Activated naive CD8-positive, alpha-beta T cell treated with anti-CD3 and anti-CD28 coated beads, Interleukin-2, amount 10 ng/mL, durations not matched to agents 7 days and 5 days (primary cell): ENCODE measurements at regions not wholly inside any gene's neighbourhood (a gene's known extent, or its start where the extent isn't known, plus 50 kb on each side); places are given as distances from the start of the nearest gene placed in this dataset.
"Not testable (repeated sequence)": the region's sequence is repeated elsewhere in the genome, so short reads cannot be mapped to it uniquely, and the experiment has no call there.

Experiments used
- ATAC-seq: fragments of 150-1000 bp; cut with Tn5 transposase; one replicate; pipeline ENCODE4 v1.10.0; 2021; ENCODE audit warnings: low read depth, moderate library complexity
- POLR2A ChIA-PET: fragments of 350-600 bp; sonication (Branson Sonifier 250); formaldehyde crosslinking; loops from one replicate; lab custom pipeline; 2021; ENCODE audit warnings: antibody characterized with exemption; lab: Charles Lee
- DNase-seq: peaks from one replicate; pipeline ENCODE4 v3.0.0; 2021
- H3K27ac Mint-ChIP-seq: one replicate; pipeline ENCODE4 v1.8.0; 2022; ENCODE audit warnings: mild to moderate bottlenecking, mixed read lengths
- H3K27me3 Mint-ChIP-seq: one replicate; pipeline ENCODE4 v1.8.0; 2022; ENCODE audit warnings: mild to moderate bottlenecking, moderate library complexity, mixed read lengths
- H3K36me3 Mint-ChIP-seq: one replicate; pipeline ENCODE4 v1.8.0; 2021; ENCODE audit warnings: mild to moderate bottlenecking, mixed read lengths
- H3K4me1 Mint-ChIP-seq: one replicate; pipeline ENCODE4 v1.8.0; 2021; ENCODE audit warnings: mixed read lengths
- H3K4me3 Mint-ChIP-seq: one replicate; pipeline ENCODE4 v1.8.0; 2022; ENCODE audit warnings: mild to moderate bottlenecking, moderate library complexity, mixed read lengths
- H3K9me3 Mint-ChIP-seq: one replicate; pipeline ENCODE4 v1.8.0; 2021; ENCODE audit warnings: mixed read lengths

DNA sequence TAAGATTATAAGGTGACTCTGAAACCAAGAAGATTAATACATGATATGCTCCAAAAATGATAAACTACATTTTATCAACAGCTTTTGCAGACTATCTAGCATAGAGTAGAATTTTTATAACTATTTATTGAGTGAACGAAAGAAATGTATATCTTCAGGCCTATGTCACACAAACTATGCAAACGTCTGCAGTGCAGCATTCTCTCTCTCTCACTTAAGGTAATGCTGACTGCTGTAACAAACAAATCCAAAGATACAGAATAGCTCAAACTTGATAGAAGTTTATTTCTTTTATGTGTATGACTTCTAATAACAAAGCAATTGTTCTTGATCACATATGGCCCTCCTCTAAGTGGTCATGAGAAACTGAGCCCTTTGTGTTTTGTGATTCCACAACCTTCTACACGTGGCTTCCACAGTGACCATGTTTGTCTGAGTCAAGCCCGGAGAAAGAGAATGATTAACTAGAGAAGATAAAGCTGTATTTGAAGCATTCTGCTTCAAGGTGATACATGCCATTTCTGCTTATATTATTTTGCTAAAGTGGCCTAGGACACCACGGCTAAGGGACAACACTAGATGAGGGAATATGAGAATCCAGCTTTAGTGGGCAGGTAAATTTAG is 1352.7 kb upstream of the TMEM132C start:
- DNase-seq = no peak
- POLR2A ChIA-PET = no interaction called here
- Mint-ChIP-seq H3K27ac (no peak overlapping the region), H3K4me3 (no peak overlapping the region), H3K4me1 (no peaks in the 10 kb centered on the region), H3K36me3 (no peaks in the 10 kb centered on the region), H3K27me3 (no peaks in the 10 kb centered on the region), H3K9me3 (no peaks in the 10 kb centered on the region)
- no peak for ATAC-seq

DNA sequence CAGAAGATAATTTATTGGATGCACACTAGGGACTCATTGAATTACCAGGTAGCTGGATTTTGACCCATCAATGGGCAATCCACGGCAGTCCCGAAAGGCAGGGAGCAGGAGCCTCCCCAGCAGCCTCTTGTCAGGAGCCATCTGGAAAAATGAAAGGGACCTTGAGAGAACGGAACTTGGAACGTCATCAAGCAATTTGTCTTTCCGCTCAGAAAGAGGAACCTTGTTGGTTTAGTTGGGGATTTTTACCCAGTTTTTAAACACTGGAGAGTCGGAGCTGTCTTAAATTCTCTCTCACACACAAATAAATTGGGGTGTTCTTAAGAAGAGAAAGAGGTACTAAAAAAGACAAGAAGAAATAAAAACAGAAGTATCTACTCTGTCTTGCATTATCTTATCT is 1351.7 kb upstream of the TMEM132C start:
- Mint-ChIP-seq H3K36me3 (no peaks in the 10 kb centered on the region), H3K27ac (no peak overlapping the region), H3K27me3 (no peaks in the 10 kb centered on the region), H3K4me1 (no peaks in the 10 kb centered on the region), H3K4me3 (no peak overlapping the region), H3K9me3 (no peaks in the 10 kb centered on the region)
- ATAC-seq = no peak
- DNase-seq = no peak
- POLR2A ChIA-PET = no interaction called here

DNA sequence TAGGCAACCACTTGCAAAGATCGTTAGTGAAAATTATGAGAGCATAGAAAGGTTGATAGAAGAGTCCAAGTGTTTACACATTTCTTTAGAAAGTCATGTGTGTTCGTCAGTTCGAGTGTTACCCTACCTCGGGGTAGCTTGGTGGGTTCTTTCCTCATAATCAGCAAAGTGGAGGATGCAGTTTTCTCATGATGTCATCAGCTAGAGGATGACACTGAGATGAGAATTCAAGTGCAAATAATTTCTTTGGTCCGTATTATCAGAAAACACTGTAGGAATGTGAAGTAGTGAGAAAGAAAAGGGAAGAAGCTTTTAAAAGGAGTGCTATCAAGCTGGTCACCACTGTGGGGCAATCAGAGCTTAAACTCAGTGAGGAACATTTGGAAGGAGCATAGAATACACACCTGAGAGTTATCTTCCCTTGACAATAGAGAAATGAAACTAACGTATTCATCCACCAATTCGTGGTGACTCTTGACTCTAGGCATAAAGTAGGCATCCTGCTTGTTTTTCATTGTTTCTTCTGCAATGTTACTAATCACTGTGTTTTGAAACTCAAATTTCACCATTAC is 1340.9 kb upstream of the TMEM132C start:
- H3K27ac Mint-ChIP-seq = no peak overlapping the region
- H3K4me3 Mint-ChIP-seq = no peak overlapping the region
- no peaks in the 10 kb centered on the region for H3K36me3 Mint-ChIP-seq
- ATAC-seq (no peak), DNase-seq (no peak)
- POLR2A ChIA-PET = no interaction called here
- no peaks in the 10 kb centered on the region for H3K4me1 Mint-ChIP-seq
- no peaks in the 10 kb centered on the region for H3K9me3 Mint-ChIP-seq
- H3K27me3 Mint-ChIP-seq = no peaks in the 10 kb centered on the region

DNA sequence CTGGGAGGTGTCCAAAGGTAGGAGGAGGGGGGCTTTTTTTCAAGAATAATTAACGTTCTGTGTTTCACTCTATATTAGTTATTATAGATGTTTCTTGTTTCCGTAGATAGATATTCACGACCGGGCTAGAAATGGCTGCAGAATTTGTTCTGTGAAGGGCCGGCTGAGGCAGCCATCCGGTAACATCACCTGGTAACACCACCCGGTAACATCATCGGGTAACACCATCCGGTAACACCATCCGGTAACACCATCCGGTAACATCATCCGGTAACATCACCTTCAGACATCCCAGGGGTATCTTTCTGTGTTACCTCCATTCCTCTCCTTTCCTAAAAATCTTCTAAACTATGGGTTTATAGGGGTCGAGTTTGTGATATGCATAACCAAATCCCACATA is 1336.7 kb upstream of the TMEM132C start:
- no peaks in the 10 kb centered on the region for H3K9me3 Mint-ChIP-seq
- no peaks in the 10 kb centered on the region for H3K4me1 Mint-ChIP-seq
- H3K27ac Mint-ChIP-seq = no peak overlapping the region
- ATAC-seq (no peak), DNase-seq (no peak)
- no peaks in the 10 kb centered on the region for H3K36me3 Mint-ChIP-seq
- H3K27me3 Mint-ChIP-seq = no peaks in the 10 kb centered on the region
- H3K4me3 Mint-ChIP-seq = no peak overlapping the region
- POLR2A ChIA-PET = no interaction called here

DNA sequence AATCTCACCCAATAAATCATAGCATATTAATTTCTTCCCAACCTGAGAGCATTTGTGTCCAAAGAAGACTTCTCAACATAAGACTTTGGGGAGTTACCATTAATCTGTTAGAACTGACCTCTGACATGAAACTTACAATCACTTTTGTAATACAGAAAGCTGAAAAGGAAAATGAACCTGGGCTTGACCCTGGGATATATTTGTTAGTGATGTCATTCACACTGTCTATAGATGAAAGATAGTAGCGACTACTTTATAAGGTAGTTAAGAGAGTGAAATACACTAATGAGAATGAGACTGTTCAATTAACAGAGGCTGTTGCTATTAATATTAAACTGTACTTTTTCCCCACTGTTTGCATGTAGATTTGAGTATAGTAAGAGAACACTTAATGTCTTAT is 1334.8 kb upstream of the TMEM132C start:
- no peak for ATAC-seq
- H3K36me3 Mint-ChIP-seq = no peaks in the 10 kb centered on the region

DNA sequence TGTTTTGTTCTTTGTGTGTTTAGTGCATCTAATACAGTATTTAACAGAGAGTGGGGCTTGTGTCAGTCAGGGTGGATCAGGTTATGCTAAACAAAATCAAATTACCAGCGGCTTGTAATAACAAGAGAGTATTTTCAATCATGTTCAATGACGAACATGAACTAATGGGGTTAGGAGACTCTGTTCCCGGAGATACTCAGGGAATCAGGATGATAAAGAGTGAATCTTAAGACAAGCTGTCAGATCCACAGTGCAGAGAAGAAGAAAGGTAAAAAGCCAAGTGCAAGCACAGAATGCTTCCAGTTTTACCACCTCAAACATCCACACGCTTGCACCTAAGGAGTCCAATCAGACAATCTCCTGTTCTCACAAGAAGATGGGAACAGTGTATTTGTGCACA is 1331.5 kb upstream of the TMEM132C start:
- DNase-seq (no peak), ATAC-seq (no peak)
- peaks cover 2% of the 10 kb centered on the region for H3K4me1 Mint-ChIP-seq
- H3K36me3 Mint-ChIP-seq = no peaks in the 10 kb centered on the region
- no peak overlapping the region for H3K4me3 Mint-ChIP-seq
- H3K27me3 Mint-ChIP-seq = no peaks in the 10 kb centered on the region
- no peaks in the 10 kb centered on the region for H3K9me3 Mint-ChIP-seq
- POLR2A ChIA-PET = no interaction called here
- H3K27ac Mint-ChIP-seq = no peak overlapping the region

More for the DNA sequence above, 1334.8 kb upstream of the TMEM132C start:
- no peaks in the 10 kb centered on the region for H3K27me3 Mint-ChIP-seq
- no peaks in the 10 kb centered on the region for H3K9me3 Mint-ChIP-seq
- no peak overlapping the region for H3K4me3 Mint-ChIP-seq
- POLR2A ChIA-PET = no interaction called here
- no peak for DNase-seq
- H3K4me1 Mint-ChIP-seq = peaks cover 2% of the 10 kb centered on the region
- no peak overlapping the region for H3K27ac Mint-ChIP-seq

DNA sequence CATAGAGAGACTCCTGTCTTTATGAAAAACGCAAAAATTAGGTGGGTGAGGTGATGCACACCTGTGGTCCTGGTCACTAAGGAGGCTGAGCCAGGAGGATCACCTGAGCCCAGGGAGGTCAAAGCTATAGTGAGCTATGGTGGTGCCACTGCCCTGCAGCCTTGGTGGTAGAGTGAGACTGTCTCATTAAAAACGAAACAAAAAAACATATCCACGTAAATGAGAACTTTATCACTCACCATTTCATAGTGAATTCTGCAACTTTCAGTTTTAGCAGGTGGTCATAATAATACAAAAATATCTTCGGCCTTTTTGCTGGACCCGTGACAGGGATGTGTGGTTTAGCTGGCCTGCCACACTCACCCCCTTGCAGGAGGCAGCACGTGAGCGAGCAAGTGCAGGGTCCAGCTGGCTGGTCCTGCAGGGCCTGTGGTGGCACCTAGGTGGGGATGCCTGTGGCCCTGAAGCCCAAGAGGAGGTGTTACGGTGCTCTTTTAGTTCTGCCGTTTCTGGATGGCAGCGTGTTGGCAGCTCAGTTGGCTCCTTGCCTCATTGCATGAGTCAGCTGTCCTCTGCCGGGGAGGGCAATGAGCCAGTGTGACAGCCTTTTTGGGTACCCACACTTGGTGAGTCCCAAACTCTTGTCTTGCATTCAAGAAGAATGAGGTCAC is 1330.7 kb upstream of the TMEM132C start:
- peaks cover 2% of the 10 kb centered on the region for H3K9me3 Mint-ChIP-seq
- no peaks in the 10 kb centered on the region for H3K27me3 Mint-ChIP-seq
- H3K36me3 Mint-ChIP-seq = no peaks in the 10 kb centered on the region
- peak overlapping the region; percentile 11 for H3K4me3 Mint-ChIP-seq
- peaks cover 2% of the 10 kb centered on the region for H3K4me1 Mint-ChIP-seq
- POLR2A ChIA-PET = no interaction called here
- no peak overlapping the region for H3K27ac Mint-ChIP-seq
- ATAC-seq (no peak), DNase-seq (no peak)

DNA sequence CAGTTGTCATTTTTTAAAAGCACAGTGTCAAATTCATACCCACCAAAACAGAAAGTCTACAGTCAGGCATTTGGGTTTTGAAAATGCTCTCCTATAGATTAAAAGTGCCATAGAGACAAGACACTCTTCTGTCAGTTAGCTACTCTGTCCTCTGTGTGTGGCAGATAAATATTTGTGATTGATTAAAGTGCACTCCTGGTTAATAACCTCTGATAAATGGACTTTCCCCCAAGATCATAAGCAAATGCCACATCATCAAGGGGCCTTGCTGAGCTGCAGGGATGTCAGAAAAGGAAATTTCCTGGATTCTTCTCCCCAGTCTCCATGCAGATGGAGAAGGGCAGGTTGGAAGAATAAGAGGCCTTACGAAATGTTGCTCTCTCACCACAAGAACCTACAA is 1329.5 kb upstream of the TMEM132C start:
- POLR2A ChIA-PET = no interaction called here
- H3K4me3 Mint-ChIP-seq = no peak overlapping the region
- peaks cover 2% of the 10 kb centered on the region for H3K4me1 Mint-ChIP-seq
- ATAC-seq (no peak), DNase-seq (no peak)
- H3K36me3 Mint-ChIP-seq = no peaks in the 10 kb centered on the region
- H3K9me3 Mint-ChIP-seq = peaks cover 2% of the 10 kb centered on the region
- no peaks in the 10 kb centered on the region for H3K27me3 Mint-ChIP-seq
- no peak overlapping the region for H3K27ac Mint-ChIP-seq

DNA sequence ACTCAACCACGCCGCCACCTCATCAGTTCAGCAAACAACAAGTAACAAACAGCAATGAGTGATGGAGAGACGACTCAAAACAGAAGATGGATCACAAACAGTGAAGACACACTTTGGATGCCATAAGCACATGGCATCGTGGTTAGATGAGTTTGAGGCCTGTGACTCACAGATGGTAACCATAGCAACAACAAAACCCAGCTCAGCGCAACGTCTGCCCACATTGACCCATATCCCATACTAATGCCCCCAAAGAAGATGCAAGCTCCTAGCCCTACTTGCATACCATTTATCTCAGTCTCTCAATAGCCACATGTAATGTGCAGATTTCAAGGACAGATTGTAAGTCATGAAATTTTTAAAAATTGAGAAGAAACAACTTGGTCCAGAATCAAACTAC is 1322.3 kb upstream of the TMEM132C start:
- Mint-ChIP-seq H3K27ac (no peak overlapping the region), H3K4me1 (no peaks in the 10 kb centered on the region), H3K9me3 (peaks cover 5% of the 10 kb centered on the region), H3K36me3 (no peaks in the 10 kb centered on the region), H3K4me3 (no peak overlapping the region), H3K27me3 (no peaks in the 10 kb centered on the region)
- no peak for DNase-seq
- ATAC-seq = no peak
- POLR2A ChIA-PET = no interaction called here

DNA sequence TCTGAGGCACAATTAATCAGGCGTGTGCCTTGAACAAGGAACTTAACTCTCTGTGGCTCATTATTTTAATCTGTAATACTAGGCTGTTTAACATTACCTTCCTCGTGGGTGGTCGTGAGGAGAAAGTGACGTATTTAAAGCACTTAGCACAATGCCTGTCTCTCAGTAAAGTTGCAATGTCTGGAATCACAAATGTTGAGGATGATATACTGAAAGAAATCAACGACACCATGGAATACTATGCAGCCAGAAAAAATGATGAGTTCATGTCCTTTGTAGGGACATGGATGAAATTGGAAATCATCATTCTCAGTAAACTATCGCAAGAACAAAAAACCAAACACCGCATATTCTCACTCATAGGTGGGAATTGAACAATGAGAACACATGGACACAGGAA is 1320.0 kb upstream of the TMEM132C start:
- not testable (repeated sequence) for ATAC-seq

DNA sequence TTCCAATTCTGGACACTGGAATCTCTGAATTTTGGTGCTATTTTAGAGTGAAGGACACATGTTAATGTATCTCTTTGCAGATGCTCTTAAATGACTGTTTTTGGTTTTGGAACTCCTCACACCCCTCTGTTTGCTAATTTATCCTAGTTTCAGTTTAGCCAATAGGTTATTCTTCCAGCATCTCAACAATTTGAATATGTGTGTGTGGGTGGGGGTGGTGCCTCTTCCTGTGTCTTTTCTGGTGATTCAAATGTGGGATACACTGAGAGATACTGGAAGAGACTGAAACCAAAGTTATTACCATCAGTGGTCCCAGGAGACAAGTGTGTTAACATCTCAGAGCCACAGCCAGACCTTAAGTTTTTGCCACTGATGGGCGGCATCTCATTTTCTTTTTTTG is 1317.4 kb upstream of the TMEM132C start:
- ATAC-seq = no peak
- DNase-seq = no peak
- Mint-ChIP-seq H3K27me3 (no peaks in the 10 kb centered on the region), H3K4me1 (no peaks in the 10 kb centered on the region), H3K4me3 (no peak overlapping the region), H3K9me3 (peaks cover 3% of the 10 kb centered on the region), H3K27ac (no peak overlapping the region), H3K36me3 (no peaks in the 10 kb centered on the region)
- POLR2A ChIA-PET = no interaction called here

More for the DNA sequence above, 1320.0 kb upstream of the TMEM132C start:
- H3K9me3 Mint-ChIP-seq, H3K27me3 Mint-ChIP-seq, H3K4me1 Mint-ChIP-seq, H3K27ac Mint-ChIP-seq, POLR2A ChIA-PET, DNase-seq, H3K36me3 Mint-ChIP-seq, H3K4me3 Mint-ChIP-seq: not testable (repeated sequence)

DNA sequence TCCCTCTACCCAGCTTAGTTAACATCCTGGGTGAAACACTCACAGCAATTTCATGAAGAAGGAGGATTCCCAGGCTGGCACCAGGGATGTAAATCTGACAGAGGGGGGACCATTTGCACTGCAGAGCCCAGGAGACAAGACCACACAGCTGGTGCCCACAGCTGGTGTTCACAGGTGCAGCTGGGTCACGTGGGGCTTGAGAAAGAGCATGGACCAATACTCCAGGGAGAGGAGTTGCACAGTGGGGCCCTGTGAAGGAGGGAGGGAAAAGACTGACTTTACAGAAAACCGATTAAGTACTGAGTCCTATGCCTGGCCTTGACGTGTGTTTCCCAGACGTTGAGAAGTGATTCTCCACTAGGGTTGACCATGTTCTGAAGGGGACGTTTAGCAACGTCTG is 1316.7 kb upstream of the TMEM132C start:
- H3K4me1 Mint-ChIP-seq = no peaks in the 10 kb centered on the region
- H3K36me3 Mint-ChIP-seq = no peaks in the 10 kb centered on the region
- DNase-seq (no peak), ATAC-seq (no peak)
- no peaks in the 10 kb centered on the region for H3K9me3 Mint-ChIP-seq
- POLR2A ChIA-PET = no interaction called here
- H3K4me3 Mint-ChIP-seq = no peak overlapping the region
- no peaks in the 10 kb centered on the region for H3K27me3 Mint-ChIP-seq
- H3K27ac Mint-ChIP-seq = no peak overlapping the region

DNA sequence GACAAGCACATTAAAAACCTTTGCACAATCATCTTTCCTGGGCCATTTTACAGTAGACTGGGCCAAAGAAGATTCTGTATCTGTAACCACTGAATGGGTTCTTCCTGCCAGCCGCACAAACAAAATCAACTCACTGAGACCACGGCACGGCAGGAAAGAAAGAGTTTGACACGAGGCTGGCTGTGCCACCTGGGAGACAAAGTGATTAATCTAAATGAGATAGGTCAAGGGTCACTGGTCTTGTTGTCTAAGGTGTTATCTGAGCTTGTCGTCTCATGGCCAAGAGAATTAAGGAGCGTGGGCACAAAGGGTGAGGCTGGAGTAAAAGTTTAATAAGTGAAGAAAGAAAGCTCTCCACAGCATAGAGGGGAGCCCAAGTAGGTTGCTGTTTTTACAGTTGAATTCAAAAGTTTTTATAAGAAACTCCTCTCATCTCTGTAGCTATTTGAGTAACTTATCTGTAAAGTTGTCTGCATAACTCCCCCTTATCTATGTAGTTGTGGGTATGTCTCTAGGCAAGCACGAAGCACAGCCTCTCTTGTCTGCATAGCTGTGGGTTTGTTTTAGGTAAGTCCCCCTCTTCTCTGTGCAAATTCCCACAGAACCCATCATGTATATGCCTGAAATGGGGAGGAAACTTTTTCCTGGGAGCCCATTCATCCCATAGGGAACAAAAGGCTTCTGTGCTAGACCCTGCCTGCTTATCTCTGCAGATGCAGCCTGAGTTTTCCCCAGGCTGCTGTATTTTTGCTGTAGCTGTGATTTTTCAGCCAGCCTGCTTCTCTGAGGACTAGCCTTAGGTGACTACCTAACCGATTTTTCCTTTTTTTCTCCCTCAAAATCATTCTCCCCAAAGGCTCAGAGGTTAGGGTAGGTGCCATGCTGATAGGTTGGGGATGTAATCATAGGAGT is 1314.6 kb upstream of the TMEM132C start:
- no peak for ATAC-seq
- DNase-seq = no peak
- Mint-ChIP-seq H3K27me3 (no peaks in the 10 kb centered on the region), H3K4me3 (no peak overlapping the region), H3K27ac (no peak overlapping the region), H3K4me1 (no peaks in the 10 kb centered on the region), H3K9me3 (no peaks in the 10 kb centered on the region), H3K36me3 (no peaks in the 10 kb centered on the region)
- POLR2A ChIA-PET = no interaction called here
